ENCODE measurements at regions not wholly inside any gene's neighbourhood (a gene's known extent, or its start where the extent isn't known, plus 50 kb on each side); places are given as distances from the start of the nearest gene placed in this dataset.

GRCh38 chr4:79074040-79074439 is 134.8 kb upstream of the PAQR3 start:
- POLR2A ChIA-PET: no interaction called here
- no peak for ATAC-seq

GRCh38 chr4:79073471-79073870 is 134.2 kb upstream of the PAQR3 start:
- TF ChIP-seq RCOR1 (IDR thresholded peaks at IDR 0.05; ENCODE audit: low read depth, low read length) (no peak), HDAC2 (IDR thresholded peaks at IDR 0.05) (no peak), MAZ (IDR thresholded peaks at IDR 0.05; ENCODE audit: borderline replicate concordance, low read depth, low read length) (no peak), NFE2L2 (conservative IDR thresholded peaks at IDR 0.05; ENCODE audit: low read length) (no peak), HOXB13 (CRISPR knock-in tag; IDR thresholded peaks at IDR 0.05; ENCODE audit: low read depth) (no peak), TFCP2L1 (CRISPR knock-in tag; IDR thresholded peaks at IDR 0.05) (no peak), ZNF302 (CRISPR knock-in tag; IDR thresholded peaks at IDR 0.05) (no peak), RFX5 (IDR thresholded peaks at IDR 0.05) (no peak), FOSB (CRISPR knock-in tag; IDR thresholded peaks at IDR 0.05) (no peak)
- no peaks in the 10 kb centered on the region for H3K9me3 ChIP-seq
- no peak overlapping the region for H3K4me3 ChIP-seq
- no peak overlapping the region for H3K4me2 ChIP-seq
- ChIA-PET CTCF (no interaction called here), POLR2A (no interaction called here)
- H3K27ac ChIP-seq: no peak overlapping the region
- WGBS (ENCODE audit: missing lambda C conversion rate): 4% methylated on average over 1 of the region's 1 CpG
- no peaks in the 10 kb centered on the region for H3K4me1 ChIP-seq
- FAIRE-seq (no peak), DNase-seq (ENCODE audit: low read depth in 1 of 2, low spot score in 1 of 2) (no peak), ATAC-seq (no peak)

More at GRCh38 chr4:79074040-79074439, 134.8 kb upstream of the PAQR3 start:
- H3K9me3 ChIP-seq: no peaks in the 10 kb centered on the region
- DNase-seq (ENCODE audit: low read depth in 1 of 2, low spot score in 1 of 2) (no peak), FAIRE-seq (no peak)
- CTCF ChIA-PET: no interaction called here
- no peak overlapping the region for H3K27ac ChIP-seq
- H3K4me1 ChIP-seq: no peaks in the 10 kb centered on the region
- H3K4me2 ChIP-seq: no peak overlapping the region
- H3K4me3 ChIP-seq: no peak overlapping the region
- no peak for TF ChIP-seq USF2 (IDR thresholded peaks at IDR 0.05)
- no peak for TF ChIP-seq EP300 (IDR thresholded peaks at IDR 0.05)
- TF ChIP-seq SREBF2 (IDR thresholded peaks at IDR 0.05): no peak
- no peak for TF ChIP-seq MYC (IDR thresholded peaks at IDR 0.05; ENCODE audit: borderline replicate concordance, low read length)
- TF ChIP-seq PHF8 (IDR thresholded peaks at IDR 0.05; ENCODE audit: borderline replicate concordance, low read depth): no peak
- TF ChIP-seq CBX2 (IDR thresholded peaks at IDR 0.05; ENCODE audit: borderline replicate concordance, low read depth): no peak
- TF ChIP-seq PBX3 (IDR thresholded peaks at IDR 0.05): no peak
- TF ChIP-seq NFE2L2 (conservative IDR thresholded peaks at IDR 0.05; ENCODE audit: low read length): no peak
- TF ChIP-seq CBX8 (IDR thresholded peaks at IDR 0.05): no peak
- no peak for TF ChIP-seq MAX (IDR thresholded peaks at IDR 0.05)
- no peak for TF ChIP-seq RFX5 (IDR thresholded peaks at IDR 0.05)
- no peak for TF ChIP-seq HES2 (IDR thresholded peaks at IDR 0.05)
- WGBS (ENCODE audit: missing lambda C conversion rate): 4% methylated on average over 1 of the region's 1 CpG

- FAIRE-seq (no peak), ATAC-seq (no peak), DNase-seq (ENCODE audit: low read depth in 1 of 2, low spot score in 1 of 2) (no peak)
- ChIA-PET POLR2A (no interaction called here), CTCF (no interaction called here)
- no peak overlapping the region for H3K27ac ChIP-seq
- H3K4me1 ChIP-seq: no peaks in the 10 kb centered on the region
- H3K4me3 ChIP-seq: no peak overlapping the region
- WGBS (ENCODE audit: missing lambda C conversion rate): 0% methylated on average over 1 of the region's 1 CpG
- no peaks in the 10 kb centered on the region for H3K9me3 ChIP-seq
- no peak for TF ChIP-seq RNF2 (IDR thresholded peaks at IDR 0.05; ENCODE audit: borderline replicate concordance, low read depth)
- TF ChIP-seq ELK1 (IDR thresholded peaks at IDR 0.05; ENCODE audit: low read depth, low read length): no peak
- no peak for TF ChIP-seq BHLHE40 (IDR thresholded peaks at IDR 0.05; ENCODE audit: low read depth, low read length)
- no peak for TF ChIP-seq POLR2A (IDR thresholded peaks at IDR 0.05; ENCODE audit: low read length)
- no peak for TF ChIP-seq CHD2 (IDR thresholded peaks at IDR 0.05; ENCODE audit: low read length, partially characterized antibody)
- no peak for TF ChIP-seq CBX8 (IDR thresholded peaks at IDR 0.05)
- no peak for TF ChIP-seq CEBPB (IDR thresholded peaks at IDR 0.05)
- TF ChIP-seq FOXS1 (CRISPR knock-in tag; IDR thresholded peaks at IDR 0.05): no peak
- no peak for TF ChIP-seq ESRRA (IDR thresholded peaks at IDR 0.05; ENCODE audit: borderline replicate concordance, low read length)
- TF ChIP-seq E2F6 (IDR thresholded peaks at IDR 0.05; ENCODE audit: borderline replicate concordance, low read depth): no peak
- no peak for TF ChIP-seq POLR2AphosphoS2 (conservative IDR thresholded peaks at IDR 0.05; ENCODE audit: low read length)
- no peak for TF ChIP-seq SREBF2 (IDR thresholded peaks at IDR 0.05)
- no peak for TF ChIP-seq RFX5 (IDR thresholded peaks at IDR 0.05)
- TF ChIP-seq USF2 (IDR thresholded peaks at IDR 0.05): no peak
- TF ChIP-seq ZSCAN20 (CRISPR knock-in tag; IDR thresholded peaks at IDR 0.05): no peak
- no peak for TF ChIP-seq PBX3 (IDR thresholded peaks at IDR 0.05)
- TF ChIP-seq RCOR1 (IDR thresholded peaks at IDR 0.05; ENCODE audit: low read depth, low read length): no peak
- no peak for TF ChIP-seq EP300 (IDR thresholded peaks at IDR 0.05)
- H3K4me2 ChIP-seq: no peak overlapping the region
Observed at GRCh38 chr4:79065262-79065661, 126.0 kb upstream of the PAQR3 start.

All from A549 (cell line).